ENCODE measurements at regions not wholly inside any gene's neighbourhood (a gene's known extent, or its start where the extent isn't known, plus 50 kb on each side); places are given as distances from the start of the nearest gene placed in this dataset.
"Not testable (repeated sequence)": the region's sequence is repeated elsewhere in the genome, so short reads cannot be mapped to it uniquely, and the experiment has no call there.

GRCh38 chr3:117809186-117810081, 1099.9 kb downstream of the TUSC7 start:
- no peak for DNase-seq

- no peak for DNase-seq
Measured at GRCh38 chr3:117811786-117812185, 1102.2 kb downstream of the TUSC7 start.

GRCh38 chr3:117814975-117815374, 1105.4 kb downstream of the TUSC7 start:
- no peak for DNase-seq

GRCh38 chr3:117817103-117817502, 1107.5 kb downstream of the TUSC7 start:
- DNase-seq, result no peak

- DNase-seq, result no peak
Measured at GRCh38 chr3:117818592-117818991, 1109.0 kb downstream of the TUSC7 start.

- DNase-seq, result no peak
Measured at GRCh38 chr3:117820658-117821299, 1111.2 kb downstream of the TUSC7 start.

- no peak for DNase-seq
Measured at GRCh38 chr3:117822416-117822815, 1112.8 kb downstream of the TUSC7 start.

- DNase-seq, result no peak
Measured at GRCh38 chr3:117836296-117836695, 1126.7 kb downstream of the TUSC7 start.

- DNase-seq, result no peak
Measured at GRCh38 chr3:117837391-117837790, 1127.8 kb downstream of the TUSC7 start.

- DNase-seq, result no peak
Measured at GRCh38 chr3:117842086-117842485, 1132.5 kb downstream of the TUSC7 start.

- DNase-seq, result no peak
Measured at GRCh38 chr3:117843356-117843755, 1133.8 kb downstream of the TUSC7 start.

GRCh38 chr3:117844676-117845075, 1135.1 kb downstream of the TUSC7 start:
- DNase-seq, result no peak

- no peak for DNase-seq
Measured at GRCh38 chr3:117846238-117846637, 1136.7 kb downstream of the TUSC7 start.

- DNase-seq, result no peak
Measured at GRCh38 chr3:117848606-117849005, 1139.0 kb downstream of the TUSC7 start.

- DNase-seq, result no peak
Measured at GRCh38 chr3:117853923-117854668, 1144.5 kb downstream of the TUSC7 start.

- DNase-seq, result no peak
Measured at GRCh38 chr3:117856354-117856753, 1146.8 kb downstream of the TUSC7 start.

GRCh38 chr3:117863146-117863545, 1153.6 kb downstream of the TUSC7 start:
- DNase-seq, result no peak

- no peak for DNase-seq
Measured at GRCh38 chr3:117865338-117865737, 1155.8 kb downstream of the TUSC7 start.

- no peak for DNase-seq
Measured at GRCh38 chr3:117868766-117869165, 1159.2 kb downstream of the TUSC7 start.

GRCh38 chr3:117871934-117872333, 1162.4 kb downstream of the TUSC7 start:
- no peak for DNase-seq

- DNase-seq, result not testable (repeated sequence)
Measured at GRCh38 chr3:117872594-117873248, 1161.9 kb downstream of the IGSF11 start.

GRCh38 chr3:117873249-117873600, 1161.4 kb downstream of the IGSF11 start:
- DNase-seq, result no peak

GRCh38 chr3:117874028-117874690, 1160.5 kb downstream of the IGSF11 start:
- DNase-seq, result no peak

Data from NCI-H526 treated with DMSO at 0.1 percent for 48 hours (cell line).